ENCODE measurements at regions not wholly inside any gene's neighbourhood (a gene's known extent, or its start where the extent isn't known, plus 50 kb on each side); places are given as distances from the start of the nearest gene placed in this dataset.

DNA sequence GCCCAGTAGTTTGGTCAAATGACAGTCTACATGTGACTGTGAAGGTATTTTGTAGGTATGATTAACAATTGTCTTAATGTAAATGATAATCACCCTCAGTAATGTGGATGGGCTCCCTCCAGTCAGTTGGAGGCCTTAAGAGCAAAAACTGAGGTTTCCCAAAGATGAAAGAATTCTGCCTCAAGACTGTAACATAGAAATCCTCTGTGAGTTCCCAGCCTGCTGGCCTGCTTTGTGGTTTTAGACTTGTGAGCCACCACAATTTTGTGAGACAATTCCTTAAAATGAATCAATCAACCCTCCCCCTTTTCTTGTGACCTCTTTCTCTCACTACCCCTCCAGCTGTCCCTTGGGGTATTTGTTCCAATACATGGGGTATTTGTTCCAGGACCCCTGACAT is 226.4 kb upstream of the DPYD start:
- TF ChIP-seq YY1 (IDR thresholded peaks at IDR 0.05; ENCODE audit: low read depth) = no peak
- TF ChIP-seq, protein P1, sequence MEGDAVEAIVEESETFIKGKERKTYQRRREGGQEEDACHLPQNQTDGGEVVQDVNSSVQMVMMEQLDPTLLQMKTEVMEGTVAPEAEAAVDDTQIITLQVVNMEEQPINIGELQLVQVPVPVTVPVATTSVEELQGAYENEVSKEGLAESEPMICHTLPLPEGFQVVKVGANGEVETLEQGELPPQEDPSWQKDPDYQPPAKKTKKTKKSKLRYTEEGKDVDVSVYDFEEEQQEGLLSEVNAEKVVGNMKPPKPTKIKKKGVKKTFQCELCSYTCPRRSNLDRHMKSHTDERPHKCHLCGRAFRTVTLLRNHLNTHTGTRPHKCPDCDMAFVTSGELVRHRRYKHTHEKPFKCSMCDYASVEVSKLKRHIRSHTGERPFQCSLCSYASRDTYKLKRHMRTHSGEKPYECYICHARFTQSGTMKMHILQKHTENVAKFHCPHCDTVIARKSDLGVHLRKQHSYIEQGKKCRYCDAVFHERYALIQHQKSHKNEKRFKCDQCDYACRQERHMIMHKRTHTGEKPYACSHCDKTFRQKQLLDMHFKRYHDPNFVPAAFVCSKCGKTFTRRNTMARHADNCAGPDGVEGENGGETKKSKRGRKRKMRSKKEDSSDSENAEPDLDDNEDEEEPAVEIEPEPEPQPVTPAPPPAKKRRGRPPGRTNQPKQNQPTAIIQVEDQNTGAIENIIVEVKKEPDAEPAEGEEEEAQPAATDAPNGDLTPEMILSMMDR (IDR thresholded peaks at IDR 0.05) = no peak
- TF ChIP-seq CHD2 (IDR thresholded peaks at IDR 0.05; ENCODE audit: low read length, partially characterized antibody) = no peak
- TF ChIP-seq SMC3 (IDR thresholded peaks at IDR 0.05; ENCODE audit: low read depth, low read length) = no peak
- no peak for TF ChIP-seq FOSL2 (IDR thresholded peaks at IDR 0.05; ENCODE audit: borderline replicate concordance, low read depth)
- TF ChIP-seq EP300 (IDR thresholded peaks at IDR 0.05; ENCODE audit: borderline replicate concordance in 1 of 2, low read depth in 1 of 2, low read length in 1 of 2) = no peak
- no peak for TF ChIP-seq RFX5 (IDR thresholded peaks at IDR 0.05; ENCODE audit: low read length)
- TF ChIP-seq, protein P2, sequence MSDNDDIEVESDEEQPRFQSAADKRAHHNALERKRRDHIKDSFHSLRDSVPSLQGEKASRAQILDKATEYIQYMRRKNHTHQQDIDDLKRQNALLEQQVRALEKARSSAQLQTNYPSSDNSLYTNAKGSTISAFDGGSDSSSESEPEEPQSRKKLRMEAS (IDR thresholded peaks at IDR 0.05; ENCODE audit: low read depth) = no peak
- TF ChIP-seq, protein P3, sequence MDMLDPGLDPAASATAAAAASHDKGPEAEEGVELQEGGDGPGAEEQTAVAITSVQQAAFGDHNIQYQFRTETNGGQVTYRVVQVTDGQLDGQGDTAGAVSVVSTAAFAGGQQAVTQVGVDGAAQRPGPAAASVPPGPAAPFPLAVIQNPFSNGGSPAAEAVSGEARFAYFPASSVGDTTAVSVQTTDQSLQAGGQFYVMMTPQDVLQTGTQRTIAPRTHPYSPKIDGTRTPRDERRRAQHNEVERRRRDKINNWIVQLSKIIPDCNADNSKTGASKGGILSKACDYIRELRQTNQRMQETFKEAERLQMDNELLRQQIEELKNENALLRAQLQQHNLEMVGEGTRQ (IDR thresholded peaks at IDR 0.05; ENCODE audit: borderline replicate concordance, low read depth, low read length) = no peak
